Fibroblast of lung (primary cell): ENCODE measurements at regions not wholly inside any gene's neighbourhood (a gene's known extent, or its start where the extent isn't known, plus 50 kb on each side); places are given as distances from the start of the nearest gene placed in this dataset.

Experiments
- DNase-seq, 2 donors: peaks; one replicate each; pipeline versions ENCODE4 v3.0.0 to v3.0.0-alpha.2; 2010; ENCODE audit warnings: low read depth in 2 of 2
- H2AFZ ChIP-seq: 2 replicates; pipeline ENCODE4 v1.5.1; 2012; ENCODE audit warnings: low read length, control low read depth, inconsistent platforms
- H3K27ac ChIP-seq: 2 replicates; pipeline ENCODE4 v1.5.1; 2011; ENCODE audit warnings: low read length, control low read depth; ENCODE audit not compliant: insufficient read depth
- H3K27me3 ChIP-seq: 2 replicates; pipeline ENCODE4 v1.5.1; 2011; ENCODE audit warnings: mild to moderate bottlenecking, low read length; ENCODE audit not compliant: control insufficient read depth, insufficient read depth
- H3K36me3 ChIP-seq: 2 replicates; pipeline ENCODE4 v1.5.1; 2011; ENCODE audit warnings: low read length; ENCODE audit not compliant: control insufficient read depth, insufficient read depth
- H3K4me1 ChIP-seq: 2 replicates; pipeline ENCODE4 v1.5.1; 2011; ENCODE audit warnings: low read length; ENCODE audit not compliant: control insufficient read depth, insufficient read depth; ENCODE audit errors: extremely low read depth
- H3K4me2 ChIP-seq: 2 replicates; pipeline ENCODE4 v1.5.1; 2011; ENCODE audit warnings: low read length, control low read depth; ENCODE audit not compliant: insufficient read depth; ENCODE audit errors: extremely low read depth
- H3K4me3 ChIP-seq, 4 experiments: fragments of 200-600 bp in 1 of 4; sonication (generic) in 1 of 4; replicated peaks in 1 of 4; 2 replicates each; pipeline ENCODE4 v1.5.1; 2011 to 2016; ENCODE audit warnings: low read length in 4 of 4, low read depth in 3 of 4, mild to moderate bottlenecking in 3 of 4, control low read depth in 2 of 4, inconsistent platforms in 1 of 4, mixed read lengths in 1 of 4; ENCODE audit not compliant: insufficient read depth in 1 of 4; ENCODE audit errors: control extremely low read depth in 1 of 4
- H3K79me2 ChIP-seq: 2 replicates; pipeline ENCODE4 v1.5.1; 2012; ENCODE audit warnings: mild to moderate bottlenecking, low read length, inconsistent platforms; ENCODE audit not compliant: control insufficient read depth, insufficient read depth
- H3K9ac ChIP-seq: 2 replicates; pipeline ENCODE4 v1.5.1; 2011; ENCODE audit warnings: mild to moderate bottlenecking, low read length, control low read depth; ENCODE audit not compliant: insufficient read depth
- H3K9me3 ChIP-seq: 2 replicates; pipeline ENCODE4 v1.5.1; 2012; ENCODE audit warnings: low read depth, low read length; ENCODE audit not compliant: control insufficient read depth, insufficient read depth
- H4K20me1 ChIP-seq: 2 replicates; pipeline ENCODE4 v1.5.1; 2011; ENCODE audit warnings: low read length; ENCODE audit not compliant: control insufficient read depth, insufficient read depth; ENCODE audit errors: extremely low read depth
- CTCF ChIP-seq, 2 donors: IDR thresholded peaks in 1 of 2; conservative IDR thresholded peaks in 1 of 2; 1 replicate in 1 of 2; 2 replicates in 1 of 2; pipeline ENCODE4 v1.5.1; 2011 to 2012; ENCODE audit warnings: low read length in 2 of 2, control low read depth in 1 of 2, inconsistent platforms in 1 of 2, low read depth in 1 of 2, mild to moderate bottlenecking in 1 of 2
- EZH2 ChIP-seq: IDR thresholded peaks from 2 replicates; pipeline ENCODE4 v1.5.1; 2012; ENCODE audit warnings: low read length, control low read depth, mild to moderate bottlenecking; ENCODE audit errors: missing control alignments

- Histone ChIP-seq H3K4me1 (peaks cover 2% of the 10 kb centered on the region), H3K9ac (no peak overlapping the region), H3K4me3 (no peak overlapping the region), H2AFZ (no peak overlapping the region), H3K4me2 (no peak overlapping the region), H3K27ac (no peak overlapping the region), H3K9me3 (no peaks in the 10 kb centered on the region), H3K79me2 (no peaks in the 10 kb centered on the region), H3K36me3 (no peaks in the 10 kb centered on the region), H3K27me3 (peaks cover 6% of the 10 kb centered on the region), H4K20me1 (no peaks in the 10 kb centered on the region)
- DNase-seq = no peak
- TF ChIP-seq CTCF (conservative IDR thresholded peaks at IDR 0.05 in 1 of 2, IDR thresholded peaks at IDR 0.05 in 1 of 2; ENCODE audit: low read depth in 1 of 2, low read length in 2 of 2) (no peak), EZH2 (no peak)
Observed at GRCh38 chr20:56808732-56809131, 179.6 kb downstream of the TFAP2C start.

GRCh38 chr20:56809668-56810067, 180.6 kb downstream of the TFAP2C start:
- H3K27me3 ChIP-seq = peaks cover 6% of the 10 kb centered on the region
- no peaks in the 10 kb centered on the region for H3K36me3 ChIP-seq
- H3K4me3 ChIP-seq = no peak overlapping the region
- H3K9me3 ChIP-seq = no peaks in the 10 kb centered on the region
- H2AFZ ChIP-seq = no peak overlapping the region
- no peak overlapping the region for H3K27ac ChIP-seq
- DNase-seq = no peak
- no peaks in the 10 kb centered on the region for H3K79me2 ChIP-seq
- no peak overlapping the region for H3K4me2 ChIP-seq
- peaks cover 2% of the 10 kb centered on the region for H3K4me1 ChIP-seq
- H4K20me1 ChIP-seq = no peaks in the 10 kb centered on the region
- no peak overlapping the region for H3K9ac ChIP-seq
- TF ChIP-seq CTCF (conservative IDR thresholded peaks at IDR 0.05 in 1 of 2, IDR thresholded peaks at IDR 0.05 in 1 of 2; ENCODE audit: low read depth in 1 of 2, low read length in 2 of 2) = no peak
- TF ChIP-seq EZH2 = no peak

- no peak for DNase-seq
- no peaks in the 10 kb centered on the region for H3K36me3 ChIP-seq
- no peak overlapping the region for H2AFZ ChIP-seq
- H3K4me1 ChIP-seq = no peaks in the 10 kb centered on the region
- no peaks in the 10 kb centered on the region for H4K20me1 ChIP-seq
- H3K27me3 ChIP-seq = peaks cover 6% of the 10 kb centered on the region
- H3K79me2 ChIP-seq = no peaks in the 10 kb centered on the region
- no peak overlapping the region for H3K27ac ChIP-seq
- no peak overlapping the region for H3K4me2 ChIP-seq
- H3K9ac ChIP-seq = no peak overlapping the region
- H3K9me3 ChIP-seq = no peaks in the 10 kb centered on the region
- no peak overlapping the region for H3K4me3 ChIP-seq
- TF ChIP-seq CTCF (conservative IDR thresholded peaks at IDR 0.05 in 1 of 2, IDR thresholded peaks at IDR 0.05 in 1 of 2; ENCODE audit: low read depth in 1 of 2, low read length in 2 of 2) (no peak), EZH2 (no peak)
Observed at GRCh38 chr20:56810141-56810540, 181.0 kb downstream of the TFAP2C start.
